Parathyroid adenoma (tissue), 2 donors: ENCODE measurements at regions not wholly inside any gene's neighbourhood (a gene's known extent, or its start where the extent isn't known, plus 50 kb on each side); places are given as distances from the start of the nearest gene placed in this dataset.

Experiments
- H2AFZ ChIP-seq: fragments of 300-600 bp; sonication (generic); one replicate; pipeline ENCODE4 v1.7.0; 2017; ENCODE audit warnings: antibody characterized with exemption, mild to moderate bottlenecking
- H3K27ac ChIP-seq: fragments of 300-600 bp; sonication (generic); one replicate; pipeline ENCODE4 v1.7.0; 2017
- H3K27me3 ChIP-seq: fragments of 300-600 bp; sonication (generic); one replicate; pipeline ENCODE4 v1.7.0; 2017; ENCODE audit warnings: low read length; ENCODE audit not compliant: control insufficient read depth, insufficient read depth
- H3K36me3 ChIP-seq: fragments of 300-600 bp; sonication (generic); one replicate; pipeline ENCODE4 v1.7.0; 2017; ENCODE audit warnings: low read length; ENCODE audit not compliant: control insufficient read depth, insufficient read depth
- H3K4me1 ChIP-seq: fragments of 300-600 bp; sonication (generic); one replicate; pipeline ENCODE4 v1.7.0; 2017; ENCODE audit warnings: control low read depth
- H3K4me2 ChIP-seq: fragments of 300-600 bp; sonication (generic); one replicate; pipeline ENCODE4 v1.7.0; 2017; ENCODE audit warnings: low read length
- H3K4me3 ChIP-seq: fragments of 300-600 bp; sonication (generic); one replicate; pipeline ENCODE4 v1.7.0; 2017; ENCODE audit warnings: low read depth, low read length
- H3K79me2 ChIP-seq: fragments of 300-600 bp; sonication (generic); one replicate; pipeline ENCODE4 v1.7.0; 2017; ENCODE audit warnings: control low read depth
- H3K9ac ChIP-seq: fragments of 300-600 bp; sonication (generic); one replicate; pipeline ENCODE4 v1.7.0; 2017; ENCODE audit warnings: mild to moderate bottlenecking
- H3K9me3 ChIP-seq: fragments of 300-600 bp; sonication (generic); one replicate; pipeline ENCODE4 v1.7.0; 2017; ENCODE audit warnings: low read length; ENCODE audit not compliant: control insufficient read depth
- CTCF ChIP-seq: fragments of 300-600 bp; sonication (generic); IDR thresholded peaks from one replicate; pipeline ENCODE4 v1.7.0; 2017; ENCODE audit warnings: antibody characterized with exemption, mild to moderate bottlenecking
- donor health status: primary hyperparathyroidism.

GRCh38 chr13:105432438-105432837 is 1103.0 kb downstream of the EFNB2 start:
- no peaks in the 10 kb centered on the region for H3K36me3 ChIP-seq
- no peak overlapping the region for H2AFZ ChIP-seq
- no peaks in the 10 kb centered on the region for H3K27me3 ChIP-seq
- no peak overlapping the region for H3K4me2 ChIP-seq
- TF ChIP-seq CTCF, result no peak
- H3K27ac ChIP-seq, result no peak overlapping the region
- H3K79me2 ChIP-seq, result no peaks in the 10 kb centered on the region
- H3K4me3 ChIP-seq, result no peak overlapping the region
- H3K9ac ChIP-seq, result no peak overlapping the region
- no peaks in the 10 kb centered on the region for H3K4me1 ChIP-seq
- H3K9me3 ChIP-seq, result no peaks in the 10 kb centered on the region

GRCh38 chr13:105428811-105429210 is 1106.7 kb downstream of the EFNB2 start:
- Histone ChIP-seq H3K9ac (no peak overlapping the region), H3K27ac (no peak overlapping the region), H3K27me3 (no peaks in the 10 kb centered on the region), H3K4me1 (no peaks in the 10 kb centered on the region), H3K79me2 (no peaks in the 10 kb centered on the region), H3K9me3 (no peaks in the 10 kb centered on the region), H3K4me2 (no peak overlapping the region), H3K4me3 (no peak overlapping the region), H3K36me3 (no peaks in the 10 kb centered on the region), H2AFZ (no peak overlapping the region)
- TF ChIP-seq CTCF, result no peak

GRCh38 chr13:105426441-105426840 is 1109.0 kb downstream of the EFNB2 start:
- H3K9me3 ChIP-seq, result no peaks in the 10 kb centered on the region
- H3K27ac ChIP-seq, result no peak overlapping the region
- no peaks in the 10 kb centered on the region for H3K79me2 ChIP-seq
- no peaks in the 10 kb centered on the region for H3K4me1 ChIP-seq
- no peak for TF ChIP-seq CTCF
- no peaks in the 10 kb centered on the region for H3K36me3 ChIP-seq
- H3K4me3 ChIP-seq, result no peak overlapping the region
- H3K4me2 ChIP-seq, result no peak overlapping the region
- no peak overlapping the region for H3K9ac ChIP-seq
- no peaks in the 10 kb centered on the region for H3K27me3 ChIP-seq
- no peak overlapping the region for H2AFZ ChIP-seq

- H3K4me1 ChIP-seq, result no peaks in the 10 kb centered on the region
- H3K4me3 ChIP-seq, result no peak overlapping the region
- TF ChIP-seq CTCF, result no peak
- H3K4me2 ChIP-seq, result no peak overlapping the region
- no peaks in the 10 kb centered on the region for H3K79me2 ChIP-seq
- H3K9me3 ChIP-seq, result no peaks in the 10 kb centered on the region
- H3K27ac ChIP-seq, result no peak overlapping the region
- H3K27me3 ChIP-seq, result no peaks in the 10 kb centered on the region
- no peaks in the 10 kb centered on the region for H3K36me3 ChIP-seq
- H2AFZ ChIP-seq, result no peak overlapping the region
- no peak overlapping the region for H3K9ac ChIP-seq
These were observed 1120.8 kb downstream of the EFNB2 start for GRCh38 chr13:105414639-105415038.

GRCh38 chr13:105412171-105412570 is 1123.3 kb downstream of the EFNB2 start:
- Histone ChIP-seq H3K4me1 (no peaks in the 10 kb centered on the region), H3K79me2 (no peaks in the 10 kb centered on the region), H3K4me2 (no peak overlapping the region), H3K9ac (no peak overlapping the region), H3K4me3 (no peak overlapping the region), H3K36me3 (no peaks in the 10 kb centered on the region), H2AFZ (no peak overlapping the region), H3K27ac (no peak overlapping the region), H3K9me3 (no peaks in the 10 kb centered on the region), H3K27me3 (no peaks in the 10 kb centered on the region)
- TF ChIP-seq CTCF, result no peak
